ENCODE measurements at regions not wholly inside any gene's neighbourhood (a gene's known extent, or its start where the extent isn't known, plus 50 kb on each side); places are given as distances from the start of the nearest gene placed in this dataset.
A peak's percentile ranks its signal among the peaks of the same experiment; 100 is the strongest.

DNA sequence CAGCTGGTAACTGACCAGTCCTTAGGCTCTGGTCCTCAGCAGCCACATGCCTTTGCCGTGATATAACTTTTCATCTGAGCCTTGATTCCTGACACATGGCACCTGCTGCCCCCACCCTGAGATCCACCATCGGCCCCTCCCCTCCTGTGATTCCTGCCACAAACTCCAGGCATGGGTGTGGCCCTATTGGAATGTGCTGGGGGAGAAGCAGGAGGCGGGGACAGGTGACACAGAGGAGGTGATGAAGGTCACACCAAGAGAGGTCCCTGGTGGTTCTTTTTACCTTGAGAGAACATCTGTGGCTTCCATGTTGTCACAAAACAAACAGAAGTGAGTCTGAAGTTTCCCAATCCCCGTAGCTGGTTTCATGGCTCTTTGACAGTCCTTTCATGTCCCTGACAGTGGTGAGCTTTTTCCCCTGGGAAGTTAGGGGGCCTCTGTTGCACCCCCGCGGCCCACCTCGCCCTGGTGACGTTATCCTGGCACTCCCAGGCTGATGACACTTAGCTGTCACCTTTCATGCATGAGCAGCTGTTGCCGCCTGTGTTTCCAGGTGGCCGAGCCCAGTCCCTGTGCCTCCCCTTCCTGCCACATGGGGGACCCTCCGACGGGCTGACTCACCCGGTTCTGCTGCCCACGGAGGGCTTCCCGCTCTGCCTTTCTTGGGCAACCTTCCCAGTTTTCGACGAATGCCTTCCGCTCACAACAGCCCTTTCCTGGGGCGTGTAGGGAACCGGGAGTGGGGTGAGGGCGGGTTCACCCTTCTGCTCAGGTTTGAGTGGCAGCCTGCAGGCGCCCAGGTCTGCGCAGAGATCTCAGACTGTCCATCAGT, 66.3 kb upstream of the GLI2 start:
- DNase-seq, result no peak

DNA sequence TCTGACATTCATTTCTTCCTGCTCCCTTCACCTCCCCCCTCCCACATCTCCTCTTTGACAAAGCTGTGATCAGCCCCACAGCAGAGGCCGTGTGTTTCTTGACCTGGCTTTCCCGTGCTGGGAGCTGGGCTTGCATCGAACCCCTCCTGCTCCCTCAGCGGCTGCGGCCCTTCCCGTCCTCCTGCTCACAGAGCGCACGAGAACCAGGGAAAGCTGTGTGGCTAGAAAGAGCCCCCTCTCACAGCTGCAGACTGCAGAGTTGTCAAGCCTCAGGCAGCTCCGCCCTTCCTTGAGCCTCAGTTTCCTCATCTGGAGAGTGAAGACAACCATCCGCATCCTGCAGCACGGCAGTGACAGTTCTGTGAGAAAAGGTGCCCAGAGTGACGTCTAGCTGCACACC, 65.7 kb upstream of the GLI2 start:
- no peak for DNase-seq

- no peak for DNase-seq
Measured at GRCh38 chr2:120670371-120670770, 65.3 kb upstream of the GLI2 start.

- no peak for DNase-seq
Measured at GRCh38 chr2:120670771-120671480, 64.7 kb upstream of the GLI2 start.

- no peak for DNase-seq
Measured at GRCh38 chr2:120672526-120673204, 63.0 kb upstream of the GLI2 start.

GRCh38 chr2:120673205-120673550, 62.5 kb upstream of the GLI2 start:
- no peak for DNase-seq

GRCh38 chr2:120673571-120674061, 62.1 kb upstream of the GLI2 start:
- no peak for DNase-seq

DNA sequence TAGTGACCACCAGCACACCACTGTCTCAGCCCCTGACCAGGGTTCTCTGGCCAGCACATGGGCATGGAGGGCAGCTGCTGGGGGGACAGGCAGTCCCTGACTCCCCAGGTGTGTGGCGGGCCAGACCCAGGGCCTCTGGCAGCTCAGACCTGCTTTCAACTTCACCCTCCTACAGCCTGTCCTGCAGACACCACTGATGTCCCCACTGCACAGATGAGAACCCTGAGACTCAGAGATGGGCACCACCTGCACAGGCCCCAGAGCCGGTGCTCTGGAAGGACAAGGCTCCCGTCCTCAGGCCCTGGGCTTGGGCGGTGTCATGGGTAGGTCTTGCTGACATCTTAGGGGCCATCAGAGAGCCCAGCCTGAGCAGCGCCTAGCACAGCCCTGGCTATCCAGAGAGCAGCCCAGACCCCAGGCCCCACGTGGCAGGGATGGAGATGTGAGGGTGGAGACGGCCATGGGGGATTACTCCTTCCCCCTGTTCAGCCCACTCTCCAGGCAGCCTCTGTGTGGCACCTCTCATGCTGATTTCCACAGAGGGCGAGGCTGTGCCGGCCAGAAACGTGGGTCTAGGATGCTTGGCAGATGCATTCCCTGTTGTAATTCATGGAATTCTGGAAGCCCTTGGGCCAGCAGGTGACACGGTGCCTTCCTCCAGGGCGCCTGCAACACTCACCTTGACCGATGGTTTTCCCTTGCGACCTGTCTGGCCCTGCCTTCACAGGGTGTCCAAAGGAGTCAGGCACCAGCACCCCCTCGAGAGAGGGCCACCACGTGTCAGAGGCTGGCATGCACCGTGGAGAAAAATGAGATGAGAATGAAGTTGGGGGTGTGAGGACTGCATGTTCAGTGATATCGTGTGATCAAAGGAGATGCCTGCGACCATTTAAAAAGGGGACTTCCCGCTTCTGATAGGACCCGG, 61.2 kb upstream of the GLI2 start:
- DNase-seq, result no peak

GRCh38 chr2:120675460-120676130, 60.1 kb upstream of the GLI2 start:
- DNase-seq, result peak; percentile 35

GRCh38 chr2:120677221-120677620, 58.4 kb upstream of the GLI2 start:
- DNase-seq, result no peak

DNA sequence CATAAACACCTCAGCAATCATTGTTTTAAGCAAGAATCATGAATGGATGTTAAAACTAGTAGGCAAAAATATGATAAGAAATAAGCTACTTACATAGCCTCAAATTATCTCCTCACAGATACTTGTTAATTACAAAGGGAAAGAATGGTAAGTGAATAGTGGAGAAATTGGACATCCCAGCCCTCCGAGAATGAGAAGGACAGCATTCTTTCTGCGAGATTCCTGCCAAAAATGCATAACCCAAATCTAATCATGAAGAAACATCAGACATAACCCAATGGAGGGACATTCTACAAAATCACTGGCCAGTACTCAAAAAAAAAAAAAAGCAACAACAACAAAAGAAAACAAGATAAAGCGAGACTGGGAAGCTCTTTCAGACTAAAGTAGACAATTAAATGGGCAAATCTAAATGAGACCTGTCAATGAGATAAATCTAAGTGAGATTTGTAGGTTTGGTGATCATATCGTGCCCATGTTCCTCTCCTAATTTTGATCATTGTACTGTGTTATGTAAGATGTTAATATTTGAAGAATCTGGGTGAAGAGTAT, 57.9 kb upstream of the GLI2 start:
- no peak for DNase-seq

GRCh38 chr2:120678251-120678650, 57.4 kb upstream of the GLI2 start:
- no peak for DNase-seq

- no peak for DNase-seq
Measured at GRCh38 chr2:120678926-120679325, 56.7 kb upstream of the GLI2 start.

GRCh38 chr2:120679526-120679925, 56.1 kb upstream of the GLI2 start:
- no peak for DNase-seq

DNA sequence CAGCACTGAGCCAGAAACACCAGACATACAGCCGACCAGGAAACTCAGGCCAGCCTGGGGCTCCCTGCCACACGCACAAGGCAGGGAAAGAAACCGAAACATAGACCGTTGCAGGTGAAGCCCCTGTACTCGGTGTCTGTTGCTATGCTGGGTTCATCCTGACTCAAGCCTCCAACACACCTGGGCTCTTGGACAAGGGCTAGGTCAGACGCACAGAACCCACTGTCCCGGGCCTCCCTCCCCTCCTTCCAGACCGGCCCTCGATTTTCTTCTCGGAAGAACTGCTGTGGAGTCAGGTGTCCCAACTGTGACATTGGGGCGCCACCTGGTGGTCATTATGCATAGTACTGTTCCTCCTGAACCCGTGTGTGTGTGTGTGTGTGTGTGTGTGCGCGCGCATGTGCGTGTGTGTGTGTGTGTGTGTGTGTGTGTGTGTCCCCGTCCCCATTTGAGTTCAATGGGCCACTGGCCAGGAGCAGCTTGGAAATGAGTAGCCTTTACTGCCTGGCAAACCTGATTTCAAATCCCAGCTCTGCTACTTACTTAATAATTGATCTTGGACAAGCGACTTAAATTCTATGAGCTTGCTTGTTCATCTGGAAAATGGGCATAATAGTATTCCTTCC, 55.4 kb upstream of the GLI2 start:
- DNase-seq, result peak; percentile 76

DNA sequence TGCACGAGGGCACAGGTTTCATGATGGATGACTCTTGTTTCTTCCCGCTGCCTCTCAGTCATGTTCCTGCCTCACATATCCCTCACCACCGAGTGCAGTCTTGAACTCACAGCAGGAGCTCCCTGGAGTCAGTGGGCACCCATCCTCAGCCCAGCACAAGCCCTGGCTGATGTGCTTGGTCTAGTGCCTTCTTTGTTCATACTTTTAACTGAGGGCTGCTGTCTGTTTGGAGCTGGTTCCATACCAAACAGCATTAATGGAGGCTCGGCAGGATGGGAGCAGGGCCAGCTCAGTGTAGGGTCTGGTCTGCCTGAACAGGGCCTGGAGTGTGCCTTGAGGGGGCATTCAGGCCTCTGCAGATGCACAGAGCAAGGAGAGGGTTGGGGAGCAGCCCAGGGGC, 54.5 kb upstream of the GLI2 start:
- no peak for DNase-seq

GRCh38 chr2:120681696-120682288, 53.9 kb upstream of the GLI2 start:
- no peak for DNase-seq

- no peak for DNase-seq
Measured at GRCh38 chr2:120682654-120683053, 53.0 kb upstream of the GLI2 start.

DNA sequence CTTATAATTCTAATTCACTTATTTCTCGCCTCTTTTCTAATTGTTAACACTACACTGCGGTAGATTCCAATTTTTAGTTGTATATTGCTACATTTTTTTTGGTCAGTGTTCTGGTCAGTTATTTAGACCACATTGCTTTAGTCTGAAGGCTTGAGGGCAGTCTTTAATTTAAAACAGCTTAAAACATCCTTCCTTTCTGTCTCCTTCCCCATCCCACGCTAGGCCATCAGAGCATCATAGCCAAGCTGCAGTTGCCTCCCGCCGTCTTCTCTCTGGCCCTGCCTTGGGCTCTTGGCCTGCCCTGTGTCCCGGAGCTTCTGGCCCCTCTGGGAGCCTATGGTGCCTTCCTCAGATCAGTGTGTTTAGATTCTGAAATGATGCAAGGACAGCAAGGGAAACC, 52.6 kb upstream of the GLI2 start:
- DNase-seq, result no peak

- DNase-seq, result no peak
Measured at GRCh38 chr2:120683701-120684100, 52.0 kb upstream of the GLI2 start.

All from stimulated activated CD4-positive, alpha-beta T cell treated with anti-CD3 and anti-CD28 coated beads, Interleukin-4, amount 100 ng/mL, for 24 hours (primary cell).